Mesothelial cell of epicardium (in vitro differentiated cells): ENCODE measurements at regions not wholly inside any gene's neighbourhood (a gene's known extent, or its start where the extent isn't known, plus 50 kb on each side); places are given as distances from the start of the nearest gene placed in this dataset.

ENCODE experiments used
- DNase-seq, 2 experiments: peaks; one replicate each; pipeline ENCODE4 v3.0.0; 2021; ENCODE audit warnings: low spot score in 2 of 2; ENCODE audit not compliant: unreplicated experiment in 2 of 2
- H3K27ac Mint-ChIP-seq: 2 replicates; pipeline ENCODE4 v1.8.0; 2021; ENCODE audit warnings: mixed read lengths
- H3K27me3 Mint-ChIP-seq: 2 replicates; pipeline ENCODE4 v1.8.0; 2021; ENCODE audit warnings: low read depth, mixed read lengths
- H3K36me3 Mint-ChIP-seq: 2 replicates; pipeline ENCODE4 v1.8.0; 2021; ENCODE audit warnings: mixed read lengths
- H3K4me1 Mint-ChIP-seq: 2 replicates; pipeline ENCODE4 v1.8.0; 2021; ENCODE audit warnings: mixed read lengths
- H3K4me3 Mint-ChIP-seq: 2 replicates; pipeline ENCODE4 v1.8.0; 2021; ENCODE audit warnings: mild to moderate bottlenecking, moderate library complexity, mixed read lengths
- H3K9me3 Mint-ChIP-seq: 2 replicates; pipeline ENCODE4 v1.8.0; 2021; ENCODE audit warnings: mixed read lengths
- CTCF ChIP-seq: fragments of 200-600 bp; sonication (generic); IDR thresholded peaks from one replicate; pipeline ENCODE4 v1.5.0; 2021; ENCODE audit warnings: antibody characterized with exemption; ENCODE audit not compliant: unreplicated experiment

GRCh38 chr21:38178653-38179470, 77.9 kb upstream of the KCNJ15 start:
- Mint-ChIP-seq H3K4me1 (peaks cover 33% of the 10 kb centered on the region), H3K27me3 (no peaks in the 10 kb centered on the region), H3K9me3 (no peaks in the 10 kb centered on the region), H3K4me3 (no peak overlapping the region), H3K27ac (no peak overlapping the region), H3K36me3 (no peaks in the 10 kb centered on the region)
- no peak for TF ChIP-seq CTCF
- no peak for DNase-seq

GRCh38 chr21:38179511-38179910, 77.3 kb upstream of the KCNJ15 start:
- no peak for TF ChIP-seq CTCF
- no peak for DNase-seq
- no peaks in the 10 kb centered on the region for H3K27me3 Mint-ChIP-seq
- no peaks in the 10 kb centered on the region for H3K36me3 Mint-ChIP-seq
- H3K4me1 Mint-ChIP-seq: peaks cover 33% of the 10 kb centered on the region
- no peaks in the 10 kb centered on the region for H3K9me3 Mint-ChIP-seq
- peak overlapping the region; percentile 4 for H3K27ac Mint-ChIP-seq
- no peak overlapping the region for H3K4me3 Mint-ChIP-seq

- Mint-ChIP-seq H3K4me1 (peaks cover 33% of the 10 kb centered on the region), H3K27me3 (no peaks in the 10 kb centered on the region), H3K9me3 (peaks cover 8% of the 10 kb centered on the region), H3K36me3 (no peaks in the 10 kb centered on the region), H3K27ac (no peak overlapping the region), H3K4me3 (no peak overlapping the region)
- no peak for TF ChIP-seq CTCF
- no peak for DNase-seq
Measured at GRCh38 chr21:38181096-38181495, 75.7 kb upstream of the KCNJ15 start.

GRCh38 chr21:38182370-38182985, 74.3 kb upstream of the KCNJ15 start:
- TF ChIP-seq CTCF: no peak
- Mint-ChIP-seq H3K27me3 (no peaks in the 10 kb centered on the region), H3K4me3 (no peak overlapping the region), H3K36me3 (peaks cover 2% of the 10 kb centered on the region), H3K27ac (no peak overlapping the region), H3K9me3 (peaks cover 21% of the 10 kb centered on the region), H3K4me1 (peaks cover 33% of the 10 kb centered on the region)
- no peak for DNase-seq

- Mint-ChIP-seq H3K36me3 (peaks cover 2% of the 10 kb centered on the region), H3K4me1 (peaks cover 28% of the 10 kb centered on the region), H3K27me3 (no peaks in the 10 kb centered on the region), H3K9me3 (peaks cover 27% of the 10 kb centered on the region), H3K4me3 (no peak overlapping the region), H3K27ac (no peak overlapping the region)
- no peak for TF ChIP-seq CTCF
- no peak for DNase-seq
Measured at GRCh38 chr21:38183961-38184360, 72.8 kb upstream of the KCNJ15 start.
